A549 (cell line): ENCODE measurements at regions not wholly inside any gene's neighbourhood (a gene's known extent, or its start where the extent isn't known, plus 50 kb on each side); places are given as distances from the start of the nearest gene placed in this dataset.

Experiments used
- CBX8 ChIP-seq: fragments of 200-600 bp; sonication (generic); IDR thresholded peaks from 2 replicates; pipeline ENCODE4 v1.6.1; 2016
- CTCF ChIP-seq: fragments of >200 bp; sonication (Bioruptor Twin); formaldehyde crosslinking; IDR thresholded peaks from 3 replicates; pipeline ENCODE4 v1.5.1; 2016
- E2F6 ChIP-seq: IDR thresholded peaks from 2 replicates; pipeline ENCODE4 v1.6.1; 2012; ENCODE audit warnings: low read depth, borderline replicate concordance
- ESRRA ChIP-seq: fragments of 150-350 bp; IDR thresholded peaks from 2 replicates; pipeline ENCODE4 v1.6.1; 2014; ENCODE audit warnings: mild to moderate bottlenecking, low read length, borderline replicate concordance
- MAFK ChIP-seq: fragments of 450-650 bp; IDR thresholded peaks from 2 replicates; pipeline ENCODE4 v1.6.1; 2014; ENCODE audit not compliant: partially characterized antibody
- MAX ChIP-seq: IDR thresholded peaks from 2 replicates; pipeline ENCODE4 v1.6.1; 2012
- MAZ ChIP-seq: fragments of 150-350 bp; IDR thresholded peaks from 2 replicates; pipeline ENCODE4 v1.6.1; 2014; ENCODE audit warnings: antibody characterized with exemption, low read depth, low read length, borderline replicate concordance
- NFE2L2 ChIP-seq: fragments of 150-350 bp; conservative IDR thresholded peaks from 2 replicates; pipeline ENCODE4 v1.6.1; 2014; ENCODE audit warnings: low read length
- POLR2A ChIP-seq: IDR thresholded peaks from 2 replicates; pipeline ENCODE4 v1.6.1; 2012; ENCODE audit warnings: mild to moderate bottlenecking, low read length
- POLR2AphosphoS2 ChIP-seq: conservative IDR thresholded peaks from 2 replicates; pipeline ENCODE4 v1.6.1; 2012; ENCODE audit warnings: low read length, improper control_type of control experiment, inconsistent platforms
- RAD21 ChIP-seq, 2 experiments: fragments of >200 bp in 1 of 2; sonication (Bioruptor Twin) in 1 of 2; formaldehyde crosslinking in 1 of 2; IDR thresholded peaks in 1 of 2; conservative IDR thresholded peaks in 1 of 2; 2 replicates in 1 of 2; 3 replicates in 1 of 2; pipeline ENCODE4 v1.6.1; 2012 to 2018; ENCODE audit warnings: inconsistent platforms in 1 of 2

- TF ChIP-seq MAFK, result no peak
- no peak for TF ChIP-seq CTCF
- no peak for TF ChIP-seq CBX8
- no peak for TF ChIP-seq POLR2AphosphoS2
- TF ChIP-seq POLR2A, result no peak
- no peak for TF ChIP-seq RAD21 (conservative IDR thresholded peaks at IDR 0.05 in 1 of 2, IDR thresholded peaks at IDR 0.05 in 1 of 2)
- TF ChIP-seq MAX, result no peak
- no peak for TF ChIP-seq NFE2L2
- no peak for TF ChIP-seq MAZ
- no peak for TF ChIP-seq ESRRA
- no peak for TF ChIP-seq E2F6
These were observed 239.8 kb downstream of the KTN1 start for GRCh38 chr14:55819610-55820304.
